ENCODE measurements at regions not wholly inside any gene's neighbourhood (a gene's known extent, or its start where the extent isn't known, plus 50 kb on each side); places are given as distances from the start of the nearest gene placed in this dataset.

DNA sequence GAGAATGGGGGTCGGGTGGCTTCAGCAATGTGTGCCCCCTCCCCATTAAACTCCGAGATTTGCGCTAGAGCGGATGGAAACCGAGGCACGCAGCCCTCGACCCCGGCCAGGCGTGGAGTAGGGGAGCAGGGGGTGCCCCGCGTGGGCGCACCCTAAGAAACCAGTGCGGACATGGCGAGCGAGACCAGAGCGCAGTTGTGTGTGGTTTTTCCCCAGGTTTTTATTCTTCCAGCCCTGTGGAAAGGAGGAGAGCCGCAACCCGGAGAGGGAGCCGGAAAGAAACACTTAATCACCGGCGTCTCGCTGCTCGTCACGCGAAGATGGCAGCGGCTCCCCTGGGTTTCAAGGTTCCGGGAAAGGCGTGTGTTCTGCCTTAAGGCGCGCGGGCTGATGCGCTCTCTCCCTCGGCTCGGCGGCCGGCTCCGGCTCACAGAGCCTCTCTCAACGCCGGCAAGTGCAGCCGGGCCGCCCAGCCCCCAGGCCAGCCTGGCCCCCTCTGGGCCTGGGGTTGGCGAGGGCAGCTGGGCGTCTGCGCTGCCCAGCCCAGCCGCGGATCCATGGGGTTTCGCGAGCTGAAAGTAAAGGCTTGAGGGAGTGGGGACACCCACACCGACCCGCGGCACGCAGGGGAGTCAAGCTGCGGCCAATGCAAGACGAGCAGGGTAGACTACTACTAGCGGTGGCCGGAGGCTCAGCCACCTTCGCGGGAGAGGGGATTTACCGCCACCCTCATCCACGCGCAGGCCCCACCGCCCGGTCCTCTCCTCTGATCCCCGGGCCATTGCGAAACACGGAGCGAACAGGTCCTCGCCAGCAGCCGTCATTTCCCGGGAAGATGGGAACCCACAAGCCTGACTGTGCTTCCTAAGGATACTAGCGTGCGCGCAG lies 74.0 kb upstream of the BCOR start:
- peak overlapping the region; percentile 82 to 99 (median 91) for H3K27ac ChIP-seq
- TF ChIP-seq, protein P1, sequence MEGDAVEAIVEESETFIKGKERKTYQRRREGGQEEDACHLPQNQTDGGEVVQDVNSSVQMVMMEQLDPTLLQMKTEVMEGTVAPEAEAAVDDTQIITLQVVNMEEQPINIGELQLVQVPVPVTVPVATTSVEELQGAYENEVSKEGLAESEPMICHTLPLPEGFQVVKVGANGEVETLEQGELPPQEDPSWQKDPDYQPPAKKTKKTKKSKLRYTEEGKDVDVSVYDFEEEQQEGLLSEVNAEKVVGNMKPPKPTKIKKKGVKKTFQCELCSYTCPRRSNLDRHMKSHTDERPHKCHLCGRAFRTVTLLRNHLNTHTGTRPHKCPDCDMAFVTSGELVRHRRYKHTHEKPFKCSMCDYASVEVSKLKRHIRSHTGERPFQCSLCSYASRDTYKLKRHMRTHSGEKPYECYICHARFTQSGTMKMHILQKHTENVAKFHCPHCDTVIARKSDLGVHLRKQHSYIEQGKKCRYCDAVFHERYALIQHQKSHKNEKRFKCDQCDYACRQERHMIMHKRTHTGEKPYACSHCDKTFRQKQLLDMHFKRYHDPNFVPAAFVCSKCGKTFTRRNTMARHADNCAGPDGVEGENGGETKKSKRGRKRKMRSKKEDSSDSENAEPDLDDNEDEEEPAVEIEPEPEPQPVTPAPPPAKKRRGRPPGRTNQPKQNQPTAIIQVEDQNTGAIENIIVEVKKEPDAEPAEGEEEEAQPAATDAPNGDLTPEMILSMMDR (IDR thresholded peaks at IDR 0.05): no peak
- ATAC-seq (peak in 7 of 8 donors; percentile 1 to 21 (median 10)), DNase-seq (peak in 1 of 2 donors; percentile 51)
- H3K27me3 ChIP-seq: peaks cover 0 to 100% (median 0%) of the 10 kb centered on the region in 7 donors
- peak overlapping the region; percentile 21 to 69 (median 56) for H3K4me3 ChIP-seq
- peaks cover 0 to 5% (median 0%) of the 10 kb centered on the region in 11 donors for H3K9me3 ChIP-seq
- H3K4me1 ChIP-seq: peaks cover 0 to 80% (median 38%) of the 10 kb centered on the region in 9 donors
- H3K36me3 ChIP-seq: no peaks in the 10 kb centered on the region
- intact Hi-C loops (cut with DNase I): loop anchor here in 7 of 10 donors (2.0 to 10.0 kb wide), 7 partner anchors 64 to 437 kb away; partner anchors contain the start of gene BCOR (in 3 of the 7)
- 5 to 9% methylated on average over 50 to 73 of the region's 73 CpGs for WGBS, 2 donors

DNA sequence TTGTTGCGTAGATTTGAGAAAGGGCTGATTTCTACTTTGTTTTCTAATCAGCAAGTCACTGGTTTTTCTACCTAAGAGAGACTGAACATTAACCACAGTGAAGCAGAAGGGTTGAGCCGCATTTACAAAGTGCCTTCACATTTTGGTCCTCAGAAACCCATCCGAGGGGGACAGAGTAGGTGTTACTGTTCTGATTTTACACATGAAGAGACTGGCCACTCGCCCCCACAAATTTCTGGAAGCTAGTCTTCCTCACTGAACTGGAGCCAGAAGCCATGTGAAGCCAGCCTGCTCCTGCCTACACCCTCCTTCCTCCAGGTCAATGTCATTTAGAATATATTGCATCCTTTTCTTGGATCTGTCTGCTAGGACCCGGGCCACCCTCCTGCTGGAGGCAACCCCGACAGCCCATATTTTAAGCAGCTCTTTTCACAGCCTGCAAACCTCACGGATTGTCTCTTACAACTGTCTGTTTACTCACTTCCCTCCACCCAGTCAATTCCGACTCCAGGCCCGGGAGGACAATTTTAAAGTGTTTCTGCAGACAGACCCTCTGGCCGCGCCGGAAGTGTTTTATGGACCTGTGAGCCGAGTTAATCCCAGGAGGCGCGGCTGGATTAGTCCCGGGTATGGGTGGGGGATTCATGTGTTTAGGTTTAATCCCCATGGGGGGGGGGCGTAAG lies 73.2 kb upstream of the BCOR start:
- Histone ChIP-seq H3K9me3 (peaks cover 0 to 5% (median 0%) of the 10 kb centered on the region in 11 donors), H3K36me3 (no peaks in the 10 kb centered on the region), H3K4me3 (peak overlapping the region; percentile 18 to 69 (median 56)), H3K27me3 (peaks cover 0 to 100% (median 0%) of the 10 kb centered on the region in 7 donors), H3K4me1 (peaks cover 0 to 82% (median 38%) of the 10 kb centered on the region in 9 donors), H3K27ac (peak overlapping the region; percentile 82 to 99 (median 91))
- TF ChIP-seq, protein P1 (IDR thresholded peaks at IDR 0.05): no peak
- no peak for ATAC-seq
- 38 to 43% methylated on average over 17 of the region's 17 CpGs for WGBS, 2 donors
- peak in 1 of 2 donors; percentile 24 for DNase-seq
- intact Hi-C loops (cut with DNase I): loop anchor here in 7 of 10 donors (5.0 to 10.0 kb wide), 6 partner anchors 64 to 436 kb away; partner anchors contain the start of gene BCOR (in 3 of the 7)

DNA sequence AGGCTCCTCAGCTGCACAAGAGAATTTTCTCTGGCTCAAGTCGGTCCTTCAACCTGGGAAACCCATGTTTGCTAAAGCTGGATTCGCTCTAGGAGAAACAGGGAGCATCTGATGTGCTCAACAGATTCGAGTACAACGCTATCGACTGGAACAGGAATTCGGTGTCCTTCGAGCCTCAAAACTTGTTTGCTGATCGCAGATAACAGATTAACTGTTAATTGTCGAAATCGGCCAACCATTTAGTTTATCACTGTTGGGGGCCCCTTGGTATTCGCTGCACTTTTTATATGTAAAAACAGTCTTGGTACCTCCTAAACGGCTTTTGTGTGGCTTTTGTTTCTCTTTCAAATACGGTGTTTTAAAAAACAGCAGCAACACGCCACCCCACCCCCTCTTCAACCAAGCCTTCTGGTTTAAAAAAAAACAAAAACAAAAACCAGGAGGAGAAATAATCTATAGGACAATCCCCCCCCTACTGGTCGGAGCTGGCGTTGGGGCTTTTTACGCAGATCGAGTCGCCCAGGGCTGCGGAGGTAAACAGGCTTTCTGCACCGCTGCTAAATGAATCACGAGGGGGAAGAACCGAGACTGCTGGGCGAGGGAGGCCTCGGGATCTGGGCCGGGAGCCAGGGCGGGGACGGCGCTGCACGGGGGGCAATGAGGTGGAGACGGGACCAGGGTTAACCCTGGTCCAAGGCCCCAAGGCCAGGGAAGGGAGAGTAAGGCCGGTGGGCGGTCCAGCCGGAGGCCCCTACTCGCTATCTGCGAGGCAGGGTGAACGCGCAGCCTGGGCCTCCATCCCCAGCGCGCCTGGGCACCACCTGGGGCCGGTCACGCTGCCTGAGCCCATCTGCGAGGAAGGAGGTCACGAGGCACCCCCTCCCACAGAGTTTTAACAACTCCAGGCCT lies 71.7 kb upstream of the BCOR start:
- peak overlapping the region in 2 of 10 donors; percentile 8 to 19 for H3K4me3 ChIP-seq
- TF ChIP-seq, protein P1 (IDR thresholded peaks at IDR 0.05): peak in 5 of 9 donors; percentile 13 to 47 (median 18)
- 54 to 58% methylated on average over 38 to 41 of the region's 44 CpGs for WGBS, 2 donors
- H3K4me1 ChIP-seq: peaks cover 0 to 71% (median 35%) of the 10 kb centered on the region in 9 donors
- no peaks in the 10 kb centered on the region for H3K36me3 ChIP-seq
- H3K9me3 ChIP-seq: no peaks in the 10 kb centered on the region
- DNase-seq (no peak), ATAC-seq (no peak)
- peaks cover 0 to 97% (median 0%) of the 10 kb centered on the region in 7 donors for H3K27me3 ChIP-seq
- intact Hi-C loops (cut with DNase I): loop anchor here in 8 of 10 donors (5.0 to 10.0 kb wide), 6 partner anchors 62 to 435 kb away; partner anchors contain the start of gene BCOR (in 3 of the 8)
- H3K27ac ChIP-seq: peak overlapping the region in 1 of 10 donors; percentile 93
